ENCODE measurements at regions not wholly inside any gene's neighbourhood (a gene's known extent, or its start where the extent isn't known, plus 50 kb on each side); places are given as distances from the start of the nearest gene placed in this dataset.
A peak's percentile ranks its signal among the peaks of the same experiment; 100 is the strongest.

- no peaks in the 10 kb centered on the region for H4K20me1 ChIP-seq (ENCODE audit: insufficient read depth, low read length)
- no peak overlapping the region for H3K4me3 ChIP-seq (replicated peaks in 1 of 3; ENCODE audit: insufficient read depth in 1 of 3, low read depth in 2 of 3, low read length in 3 of 3)
- no peak overlapping the region for H3K27ac ChIP-seq (ENCODE audit: extremely low read length, insufficient read depth, low read length)
- in situ Hi-C loops (cut with HindIII; ENCODE audit: extremely low pct_ligation_motif_present, low pct_unique_long_range_greater_than_20kb) (no loop called here), intact Hi-C loops (cut with micrococcal nuclease; ENCODE audit: unreplicated experiment) (no loop called here)
- H3K9me3 ChIP-seq (ENCODE audit: low read length): no peaks in the 10 kb centered on the region
- H3K9ac ChIP-seq (ENCODE audit: insufficient read depth, low read depth, low read length): no peak overlapping the region
- ATAC-seq (no peak; the same call in 2 of the 3 replicates), DNase-seq (ENCODE audit: low spot score) (peak; percentile 14), FAIRE-seq (no peak)
- ChIA-PET CTCF (ENCODE audit: low intra/inter-chr PET ratio, low total read pairs) (no interaction called here), POLR2A (no interaction called here)
- no peaks in the 10 kb centered on the region for H3K36me3 ChIP-seq (replicated peaks in 1 of 2; ENCODE audit: control insufficient read depth in 1 of 2, insufficient read depth in 2 of 2, low read length in 2 of 2)
- 0 out of 2 replicates have a peak overlapping the region, but pooled peaks have one; percentile 19 for H3K4me2 ChIP-seq (ENCODE audit: low read depth, low read length)
- peaks cover 31% of the 10 kb centered on the region for H3K4me1 ChIP-seq (ENCODE audit: insufficient read depth, low read length)
- WGBS (ENCODE audit: low lambda C conversion rate): 13% methylated on average over 2 of the region's 2 CpGs
- no peaks in the 10 kb centered on the region for H3K27me3 ChIP-seq (ENCODE audit: control insufficient read depth in 1 of 2, insufficient read depth in 2 of 2, low read length in 2 of 2)
- no peaks in the 10 kb centered on the region for H3K79me2 ChIP-seq (ENCODE audit: insufficient read depth, low read length)
- H2AFZ ChIP-seq (ENCODE audit: low read length): no peak overlapping the region
- BruUV-seq (replicated peaks): no TSS peak
- 0 out of 2 replicates have a peak, but pooled peaks have one; percentile 19 for TF ChIP-seq TCF7 (IDR thresholded peaks at IDR 0.05; ENCODE audit: low read depth)
- TF ChIP-seq NBN (conservative IDR thresholded peaks at IDR 0.05): no peak
- TF ChIP-seq ZSCAN25 (CRISPR knock-in tag; IDR thresholded peaks at IDR 0.05): no peak
- no peak for TF ChIP-seq HMG20A (CRISPR knock-in tag; IDR thresholded peaks at IDR 0.05; ENCODE audit: borderline replicate concordance)
- no peak for TF ChIP-seq JUNB (CRISPR knock-in tag; IDR thresholded peaks at IDR 0.05; ENCODE audit: borderline replicate concordance)
- no peak for TF ChIP-seq ZNF589 (CRISPR knock-in tag; conservative IDR thresholded peaks at IDR 0.05)
- no peak for TF ChIP-seq ZNF619 (CRISPR knock-in tag; IDR thresholded peaks at IDR 0.05)
- no peak for TF ChIP-seq ZNF331 (CRISPR knock-in tag; IDR thresholded peaks at IDR 0.05)
- no peak for TF ChIP-seq ZNF713 (CRISPR knock-in tag; IDR thresholded peaks at IDR 0.05)
- no peak for TF ChIP-seq PHF8 (CRISPR knock-in tag; IDR thresholded peaks at IDR 0.05)
- no peak for TF ChIP-seq ELF1 (CRISPR knock-in tag; IDR thresholded peaks at IDR 0.05)
- 0 out of 2 replicates have a peak, but pooled peaks have one; percentile 31 for TF ChIP-seq GATAD2A (CRISPR knock-in tag; IDR thresholded peaks at IDR 0.05)
- no peak for TF ChIP-seq ZNF720 (CRISPR knock-in tag; IDR thresholded peaks at IDR 0.05)
- TF ChIP-seq ZNF570 (CRISPR knock-in tag; IDR thresholded peaks at IDR 0.05; ENCODE audit: borderline replicate concordance): no peak
- no peak for TF ChIP-seq ZNF782 (CRISPR knock-in tag; IDR thresholded peaks at IDR 0.05; ENCODE audit: borderline replicate concordance)
- TF ChIP-seq MLXIP (CRISPR knock-in tag; IDR thresholded peaks at IDR 0.05; ENCODE audit: borderline replicate concordance): no peak
- TF ChIP-seq HOXA9 (CRISPR knock-in tag; IDR thresholded peaks at IDR 0.05; ENCODE audit: borderline replicate concordance): no peak
- no peak for TF ChIP-seq HDAC2 (CRISPR knock-in tag; IDR thresholded peaks at IDR 0.05)
- no peak for TF ChIP-seq XBP1 (CRISPR knock-in tag; IDR thresholded peaks at IDR 0.05)
- TF ChIP-seq ATM (IDR thresholded peaks at IDR 0.05; ENCODE audit: borderline replicate concordance): no peak
- TF ChIP-seq SMC3 (IDR thresholded peaks at IDR 0.05; ENCODE audit: low read length): no peak
- no peak for TF ChIP-seq BCLAF1 (IDR thresholded peaks at IDR 0.05)
- TF ChIP-seq EZH2 (conservative IDR thresholded peaks at IDR 0.05; ENCODE audit: low read depth, low read length): no peak
- no peak for TF ChIP-seq ZNF263 (CRISPR knock-in tag; IDR thresholded peaks at IDR 0.05)
Measured at GRCh38 chr11:121953122-121953521, 162.9 kb downstream of the BLID start.

Data from HepG2 (cell line).